H9 (cell line): ENCODE measurements at regions not wholly inside any gene's neighbourhood (a gene's known extent, or its start where the extent isn't known, plus 50 kb on each side); places are given as distances from the start of the nearest gene placed in this dataset.

Experiments used
- DNase-seq: peaks from one replicate; pipeline ENCODE4 v3.0.0-alpha.2; 2017
- H2AFZ ChIP-seq: one replicate; pipeline ENCODE4 v1.6.1; 2013; ENCODE audit warnings: mild to moderate bottlenecking, low read length, control low read depth, moderate library complexity
- H2AK5ac ChIP-seq: 2 replicates; pipeline ENCODE4 v1.6.1; 2013; ENCODE audit warnings: low read length, control low read depth, mixed read lengths; ENCODE audit not compliant: insufficient read length
- H2BK120ac ChIP-seq: one replicate; pipeline ENCODE4 v1.6.1; 2013; ENCODE audit warnings: low read depth, mild to moderate bottlenecking, low read length, control low read depth, inconsistent platforms; ENCODE audit not compliant: poor library complexity, severe bottlenecking
- H2BK12ac ChIP-seq: 2 replicates; pipeline ENCODE4 v1.6.1; 2013; ENCODE audit warnings: low read length, control low read depth, mixed read lengths, low read depth; ENCODE audit not compliant: insufficient read length
- H2BK15ac ChIP-seq: 2 replicates; pipeline ENCODE4 v1.6.1; 2013; ENCODE audit warnings: low read depth, low read length, control low read depth
- H2BK20ac ChIP-seq: one replicate; pipeline ENCODE4 v1.6.1; 2013; ENCODE audit warnings: low read depth, mild to moderate bottlenecking, low read length, control low read depth, inconsistent platforms; ENCODE audit not compliant: poor library complexity, severe bottlenecking
- H2BK5ac ChIP-seq: 2 replicates; pipeline ENCODE4 v1.6.1; 2013; ENCODE audit warnings: low read length, control low read depth, mixed read lengths; ENCODE audit not compliant: insufficient read length
- H3K14ac ChIP-seq: 2 replicates; pipeline ENCODE4 v1.6.1; 2013; ENCODE audit warnings: low read length, control low read depth; ENCODE audit not compliant: insufficient read depth
- H3K18ac ChIP-seq: 2 replicates; pipeline ENCODE4 v1.6.1; 2013; ENCODE audit warnings: low read depth, mild to moderate bottlenecking, mixed read lengths, low read length, control low read depth; ENCODE audit not compliant: insufficient read length
- H3K23ac ChIP-seq: 2 replicates; pipeline ENCODE4 v1.6.1; 2013; ENCODE audit warnings: low read length, control low read depth, mixed read lengths, low read depth; ENCODE audit not compliant: insufficient read length
- H3K23me2 ChIP-seq: 2 replicates; pipeline ENCODE4 v1.6.1; 2013; ENCODE audit warnings: low read depth, mild to moderate bottlenecking, mixed read lengths, low read length, control low read depth; ENCODE audit not compliant: insufficient read length, poor library complexity, severe bottlenecking
- H3K27ac ChIP-seq: 2 replicates; pipeline ENCODE4 v1.5.1; 2013; ENCODE audit warnings: low read length, control low read depth, mixed read lengths, low read depth; ENCODE audit not compliant: insufficient read length
- H3K27me3 ChIP-seq: 2 replicates; pipeline ENCODE4 v1.6.1; 2013; ENCODE audit warnings: low read length, control low read depth, inconsistent platforms; ENCODE audit not compliant: insufficient read depth
- H3K4ac ChIP-seq: 2 replicates; pipeline ENCODE4 v1.6.1; 2013; ENCODE audit warnings: low read depth, mild to moderate bottlenecking, control low read depth, inconsistent platforms, low read length, moderate library complexity
- H3K4me1 ChIP-seq: 2 replicates; pipeline ENCODE4 v1.6.1; 2013; ENCODE audit warnings: low read length, control low read depth, inconsistent platforms; ENCODE audit not compliant: insufficient read depth
- H3K4me2 ChIP-seq: 2 replicates; pipeline ENCODE4 v1.6.1; 2013; ENCODE audit warnings: low read length, control low read depth, mixed read lengths; ENCODE audit not compliant: insufficient read length, insufficient read depth
- H3K56ac ChIP-seq: 2 replicates; pipeline ENCODE4 v1.6.1; 2013; ENCODE audit warnings: low read depth, mild to moderate bottlenecking, mixed read lengths, low read length, control low read depth; ENCODE audit not compliant: insufficient read length
- H3K79me1 ChIP-seq: 2 replicates; pipeline ENCODE4 v1.6.1; 2013; ENCODE audit warnings: low read depth, mild to moderate bottlenecking, moderate library complexity, low read length, control low read depth, inconsistent platforms; ENCODE audit not compliant: insufficient read depth, poor library complexity, severe bottlenecking
- H3K79me2 ChIP-seq: 2 replicates; pipeline ENCODE4 v1.6.1; 2013; ENCODE audit warnings: low read length, control low read depth, inconsistent platforms; ENCODE audit not compliant: insufficient read depth
- H3K9ac ChIP-seq: 2 replicates; pipeline ENCODE4 v1.6.1; 2013; ENCODE audit warnings: low read length, control low read depth, mixed read lengths; ENCODE audit not compliant: insufficient read length; ENCODE audit errors: extremely low read depth
- H3K9me3 ChIP-seq: one replicate; pipeline ENCODE4 v1.6.1; 2013; ENCODE audit warnings: low read depth, low read length, inconsistent platforms; ENCODE audit not compliant: control insufficient read depth
- H3T11ph ChIP-seq: one replicate; pipeline ENCODE4 v1.6.1; 2013; ENCODE audit warnings: mild to moderate bottlenecking, low read length, control low read depth, inconsistent platforms
- H4K20me1 ChIP-seq: one replicate; pipeline ENCODE4 v1.6.1; 2013; ENCODE audit not compliant: control insufficient read depth, insufficient read length, insufficient read depth
- H4K5ac ChIP-seq: 2 replicates; pipeline ENCODE4 v1.6.1; 2013; ENCODE audit warnings: low read depth, mild to moderate bottlenecking, mixed read lengths, low read length, control low read depth; ENCODE audit not compliant: insufficient read length
- H4K8ac ChIP-seq: replicated peaks from 2 replicates; pipeline ENCODE4 v1.6.1; 2013; ENCODE audit warnings: low read length, control low read depth, mixed read lengths, low read depth; ENCODE audit not compliant: insufficient read length
- H4K91ac ChIP-seq: 2 replicates; pipeline ENCODE4 v1.6.1; 2013; ENCODE audit warnings: low read depth, mild to moderate bottlenecking, moderate library complexity, mixed read lengths, low read length, control low read depth; ENCODE audit not compliant: insufficient read length
- H3K27ac Mint-ChIP-seq, 3 experiments: 2 replicates in 2 of 3; 3 replicates in 1 of 3; pipeline ENCODE4 v1.8.0; 2020 to 2021; ENCODE audit warnings: mixed read lengths in 3 of 3, mild to moderate bottlenecking in 1 of 3, moderate library complexity in 1 of 3
- H3K27me3 Mint-ChIP-seq: 2 replicates; pipeline ENCODE4 v1.8.0; 2021; ENCODE audit warnings: low read depth, mild to moderate bottlenecking, moderate library complexity, mixed read lengths
- H3K36me3 Mint-ChIP-seq, 3 experiments: 2 replicates in 2 of 3; 3 replicates in 1 of 3; pipeline ENCODE4 v1.8.0; 2020 to 2021; ENCODE audit warnings: low read depth in 3 of 3, mixed read lengths in 3 of 3; ENCODE audit not compliant: insufficient read depth in 1 of 3
- H3K4me1 Mint-ChIP-seq, 2 experiments: 2 replicates each; pipeline ENCODE4 v1.8.0; 2020; ENCODE audit warnings: mixed read lengths in 2 of 2
- H3K4me3 Mint-ChIP-seq, 2 experiments: 2 replicates in 1 of 2; 3 replicates in 1 of 2; pipeline ENCODE4 v1.8.0; 2020 to 2021; ENCODE audit warnings: mild to moderate bottlenecking in 2 of 2, mixed read lengths in 2 of 2, moderate library complexity in 1 of 2
- H3K9me3 Mint-ChIP-seq, 2 experiments: 2 replicates in 1 of 2; 3 replicates in 1 of 2; pipeline ENCODE4 v1.8.0; 2020; ENCODE audit warnings: mild to moderate bottlenecking in 2 of 2, mixed read lengths in 2 of 2, moderate library complexity in 1 of 2
- WGBS: extraction: QIAGEN DNeasy Blood & Tissue Kit; methylation state at CpG from one replicate; pipeline ENCODE4 v1.1.7; 2013; ENCODE audit warnings: missing lambda C conversion rate, low lambda C conversion rate, mixed read lengths; ENCODE audit not compliant: insufficient read length; ENCODE audit errors: extremely low coverage; 5-methylcytosine and 5-hydroxymethylcytosine counted together
- TF ChIP-seq, protein P1 (sequence below): fragments of 200-600 bp; sonication (generic); conservative IDR thresholded peaks from 3 replicates; pipeline ENCODE4 v1.8.0; 2021; ENCODE audit warnings: antibody characterized with exemption, mild to moderate bottlenecking

DNA sequence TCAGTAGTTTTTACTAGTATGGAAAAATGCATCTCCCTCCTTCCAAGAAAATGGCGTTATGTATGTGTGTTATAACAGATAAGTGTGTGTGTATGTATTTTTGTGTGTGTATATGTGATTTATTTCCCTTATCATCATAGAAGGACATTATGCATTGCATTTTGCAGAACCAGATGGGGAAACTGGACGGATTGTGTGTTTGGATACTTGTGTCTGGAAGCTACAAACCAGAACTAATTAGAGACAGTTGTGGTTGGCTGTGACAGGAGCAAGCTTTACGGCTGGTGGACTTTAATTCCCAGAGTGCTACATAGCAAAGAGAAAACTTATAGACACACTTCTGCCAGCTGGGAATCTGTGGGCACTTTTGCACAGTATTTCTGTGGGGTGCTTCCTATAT, 162.5 kb downstream of the RWDD3 start:
- WGBS: no CpG with 5 or more reads among the region's 3 CpGs

More for the DNA sequence above, 162.5 kb downstream of the RWDD3 start:
- Mint-ChIP-seq H3K4me1 (no peaks in the 10 kb centered on the region), H3K27me3 (no peaks in the 10 kb centered on the region; the same call in 1 of the 2 replicates), H3K36me3 (peaks cover 0 to 9% (median 4%) of the 10 kb centered on the region in 3 experiments; a peak in 5 of 7 replicates), H3K9me3 (peaks cover 2 to 8% of the 10 kb centered on the region in 2 experiments; a peak in 2 of 5 replicates), H3K4me3 (no peak overlapping the region), H3K27ac (no peak overlapping the region)
- Histone ChIP-seq H3K9me3 (no peaks in the 10 kb centered on the region), H3K27ac (no peak overlapping the region), H3K23ac (no peak overlapping the region), H2AK5ac (no peak overlapping the region), H3T11ph (no peak overlapping the region), H4K8ac (no peak overlapping the region), H3K4me2 (no peak overlapping the region), H3K4me1 (no peaks in the 10 kb centered on the region), H3K27me3 (no peaks in the 10 kb centered on the region), H2AFZ (no peak overlapping the region), H2BK15ac (no peak overlapping the region), H3K4ac (no peak overlapping the region), H4K91ac (no peak overlapping the region), H3K23me2 (no peaks in the 10 kb centered on the region), H4K5ac (no peak overlapping the region), H2BK120ac (no peak overlapping the region), H3K9ac (no peak overlapping the region), H2BK12ac (no peak overlapping the region), H3K79me1 (no peaks in the 10 kb centered on the region), H2BK5ac (no peak overlapping the region), H3K18ac (no peak overlapping the region), H4K20me1 (no peaks in the 10 kb centered on the region), H2BK20ac (no peak overlapping the region), H3K56ac (no peak overlapping the region), H3K14ac (no peak overlapping the region), H3K79me2 (no peaks in the 10 kb centered on the region)
- TF ChIP-seq, protein P1, sequence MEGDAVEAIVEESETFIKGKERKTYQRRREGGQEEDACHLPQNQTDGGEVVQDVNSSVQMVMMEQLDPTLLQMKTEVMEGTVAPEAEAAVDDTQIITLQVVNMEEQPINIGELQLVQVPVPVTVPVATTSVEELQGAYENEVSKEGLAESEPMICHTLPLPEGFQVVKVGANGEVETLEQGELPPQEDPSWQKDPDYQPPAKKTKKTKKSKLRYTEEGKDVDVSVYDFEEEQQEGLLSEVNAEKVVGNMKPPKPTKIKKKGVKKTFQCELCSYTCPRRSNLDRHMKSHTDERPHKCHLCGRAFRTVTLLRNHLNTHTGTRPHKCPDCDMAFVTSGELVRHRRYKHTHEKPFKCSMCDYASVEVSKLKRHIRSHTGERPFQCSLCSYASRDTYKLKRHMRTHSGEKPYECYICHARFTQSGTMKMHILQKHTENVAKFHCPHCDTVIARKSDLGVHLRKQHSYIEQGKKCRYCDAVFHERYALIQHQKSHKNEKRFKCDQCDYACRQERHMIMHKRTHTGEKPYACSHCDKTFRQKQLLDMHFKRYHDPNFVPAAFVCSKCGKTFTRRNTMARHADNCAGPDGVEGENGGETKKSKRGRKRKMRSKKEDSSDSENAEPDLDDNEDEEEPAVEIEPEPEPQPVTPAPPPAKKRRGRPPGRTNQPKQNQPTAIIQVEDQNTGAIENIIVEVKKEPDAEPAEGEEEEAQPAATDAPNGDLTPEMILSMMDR: no peak
- no peak for DNase-seq
